Mesendoderm (in vitro differentiated cells): ENCODE measurements at regions not wholly inside any gene's neighbourhood (a gene's known extent, or its start where the extent isn't known, plus 50 kb on each side); places are given as distances from the start of the nearest gene placed in this dataset.

Experiments used
- DNase-seq: peaks from one replicate; pipeline ENCODE4 v3.0.0; 2013
- H2AK5ac ChIP-seq: 2 replicates; pipeline ENCODE4 v1.6.1; 2013; ENCODE audit warnings: low read length, inconsistent platforms
- H2BK120ac ChIP-seq: 2 replicates; pipeline ENCODE4 v1.6.1; 2013; ENCODE audit warnings: low read depth, mild to moderate bottlenecking, low read length, moderate library complexity, mixed read lengths
- H2BK15ac ChIP-seq: replicated peaks from 2 replicates; pipeline ENCODE4 v1.6.1; 2013; ENCODE audit warnings: low read depth, mild to moderate bottlenecking, moderate library complexity
- H2BK5ac ChIP-seq: 2 replicates; pipeline ENCODE4 v1.6.1; 2013; ENCODE audit warnings: low read length, inconsistent platforms
- H3K18ac ChIP-seq: 2 replicates; pipeline ENCODE4 v1.6.1; 2013; ENCODE audit warnings: mild to moderate bottlenecking, low read length, mixed read lengths
- H3K23ac ChIP-seq: one replicate; pipeline ENCODE4 v1.6.1; 2013; ENCODE audit warnings: low read length
- H3K27ac ChIP-seq: 2 replicates; pipeline ENCODE4 v1.5.1; 2013; ENCODE audit warnings: low read depth, mild to moderate bottlenecking, inconsistent platforms, low read length, moderate library complexity
- H3K27me3 ChIP-seq: 2 replicates; pipeline ENCODE4 v1.6.1; 2013; ENCODE audit warnings: low read length, control low read depth, mild to moderate bottlenecking, inconsistent platforms; ENCODE audit not compliant: insufficient read depth, poor library complexity
- H3K36me3 ChIP-seq: 2 replicates; pipeline ENCODE4 v1.6.1; 2013; ENCODE audit warnings: low read length, inconsistent platforms; ENCODE audit not compliant: control insufficient read depth, insufficient read depth
- H3K4ac ChIP-seq: one replicate; pipeline ENCODE4 v1.6.1; 2013; ENCODE audit warnings: low read depth, mild to moderate bottlenecking, low read length, moderate library complexity
- H3K4me1 ChIP-seq: 2 replicates; pipeline ENCODE4 v1.6.1; 2013; ENCODE audit warnings: low read depth, low read length, inconsistent platforms; ENCODE audit not compliant: control insufficient read depth
- H3K4me2 ChIP-seq: 2 replicates; pipeline ENCODE4 v1.6.1; 2013; ENCODE audit warnings: low read length
- H3K4me3 ChIP-seq: 2 replicates; pipeline ENCODE4 v1.5.1; 2013; ENCODE audit warnings: mild to moderate bottlenecking, low read length
- H3K56ac ChIP-seq: one replicate; pipeline ENCODE4 v1.6.1; 2013; ENCODE audit warnings: low read length
- H3K79me1 ChIP-seq: 2 replicates; pipeline ENCODE4 v1.6.1; 2013; ENCODE audit warnings: low read length, inconsistent platforms
- H3K79me2 ChIP-seq: 2 replicates; pipeline ENCODE4 v1.6.1; 2013; ENCODE audit warnings: mild to moderate bottlenecking, low read length; ENCODE audit not compliant: control insufficient read depth, insufficient read depth
- H3K9ac ChIP-seq: 2 replicates; pipeline ENCODE4 v1.6.1; 2013; ENCODE audit warnings: low read length, inconsistent platforms
- H4K5ac ChIP-seq: one replicate; pipeline ENCODE4 v1.6.1; 2013; ENCODE audit warnings: low read length
- H4K8ac ChIP-seq: one replicate; pipeline ENCODE4 v1.6.1; 2013; ENCODE audit warnings: low read depth, mild to moderate bottlenecking, control low read depth, low read length, moderate library complexity
- WGBS: extraction: QIAGEN DNeasy Blood & Tissue Kit; methylation state at CpG from one replicate; pipeline ENCODE4 v1.1.7; 2013; ENCODE audit warnings: low lambda C conversion rate, missing lambda C conversion rate; ENCODE audit not compliant: insufficient coverage; ENCODE audit errors: extremely low coverage; 5-methylcytosine and 5-hydroxymethylcytosine counted together

DNA sequence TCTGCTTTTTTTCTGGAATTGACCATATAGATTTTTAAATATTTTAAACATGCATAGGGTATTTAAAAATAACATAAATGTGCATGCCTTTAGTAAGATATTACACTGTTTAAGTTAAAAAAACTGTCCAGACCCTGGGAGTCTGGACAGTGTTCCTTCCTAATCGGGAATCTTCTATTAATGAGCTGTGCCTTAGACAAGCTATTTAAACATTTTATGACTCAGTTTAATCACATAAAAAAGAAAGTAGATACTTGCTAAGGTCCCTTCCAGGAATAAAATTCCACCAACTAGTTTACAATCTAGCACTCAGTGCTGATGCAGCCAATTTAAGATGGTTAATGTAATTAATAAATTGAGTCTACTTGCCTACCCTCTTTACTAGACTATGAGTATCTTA is 140.4 kb upstream of the DPH6 start:
- Histone ChIP-seq H3K79me2 (no peaks in the 10 kb centered on the region), H2AK5ac (no peak overlapping the region), H3K4me1 (no peaks in the 10 kb centered on the region), H3K23ac (no peak overlapping the region), H3K27ac (no peak overlapping the region), H3K56ac (no peak overlapping the region), H4K5ac (no peak overlapping the region), H3K18ac (no peak overlapping the region), H2BK5ac (no peak overlapping the region), H3K27me3 (no peaks in the 10 kb centered on the region), H3K4ac (no peak overlapping the region), H2BK120ac (no peak overlapping the region), H2BK15ac (no peak overlapping the region), H3K4me3 (no peak overlapping the region), H4K8ac (no peak overlapping the region), H3K79me1 (no peaks in the 10 kb centered on the region), H3K36me3 (no peaks in the 10 kb centered on the region), H3K4me2 (no peak overlapping the region), H3K9ac (no peak overlapping the region)
- no peak for DNase-seq
- no CpG with 5 or more reads among the region's 1 CpG for WGBS

- Histone ChIP-seq H4K8ac (no peak overlapping the region), H3K23ac (no peak overlapping the region), H3K27ac (no peak overlapping the region), H3K18ac (no peak overlapping the region), H2BK120ac (no peak overlapping the region), H3K9ac (no peak overlapping the region), H3K27me3 (no peaks in the 10 kb centered on the region), H3K4ac (no peak overlapping the region), H2AK5ac (no peak overlapping the region), H3K36me3 (no peaks in the 10 kb centered on the region), H3K79me1 (no peaks in the 10 kb centered on the region), H3K79me2 (no peaks in the 10 kb centered on the region), H3K56ac (no peak overlapping the region), H3K4me2 (no peak overlapping the region), H4K5ac (no peak overlapping the region), H3K4me3 (no peak overlapping the region), H3K4me1 (no peaks in the 10 kb centered on the region), H2BK15ac (no peak overlapping the region), H2BK5ac (no peak overlapping the region)
- DNase-seq, result no peak
- no CpG with 5 or more reads among the region's 6 CpGs for WGBS
Observed at GRCh38 chr15:35689266-35689665, 143.3 kb upstream of the DPH6 start.

DNA sequence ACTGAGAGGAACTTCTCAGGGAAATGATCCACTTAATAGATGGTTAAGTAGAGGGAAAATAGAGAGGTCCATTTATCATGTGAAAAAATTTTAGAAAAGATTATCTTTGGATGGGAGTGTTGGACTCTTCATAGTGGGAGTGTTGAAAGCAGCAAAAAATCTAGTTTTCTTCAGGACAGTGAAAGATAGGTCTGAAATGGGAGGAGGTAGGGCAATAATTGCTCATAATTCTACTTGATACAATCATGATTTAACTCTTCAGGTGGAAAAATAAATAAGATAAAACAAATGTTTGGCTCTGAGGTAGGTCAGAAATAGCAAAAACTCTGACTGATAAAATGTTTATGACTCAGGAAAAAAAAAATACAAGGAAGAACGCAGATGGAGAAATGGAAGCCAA is 144.1 kb upstream of the DPH6 start:
- H2BK15ac ChIP-seq, result no peak overlapping the region
- H3K4ac ChIP-seq, result no peak overlapping the region
- no peak for DNase-seq
- no peaks in the 10 kb centered on the region for H3K4me1 ChIP-seq
- H3K18ac ChIP-seq, result no peak overlapping the region
- no peak overlapping the region for H3K4me2 ChIP-seq
- no peaks in the 10 kb centered on the region for H3K79me2 ChIP-seq
- no peak overlapping the region for H3K23ac ChIP-seq
- H3K56ac ChIP-seq, result no peak overlapping the region
- no peak overlapping the region for H4K8ac ChIP-seq
- no peaks in the 10 kb centered on the region for H3K27me3 ChIP-seq
- H3K27ac ChIP-seq, result no peak overlapping the region
- H3K9ac ChIP-seq, result no peak overlapping the region
- H2BK5ac ChIP-seq, result no peak overlapping the region
- H2AK5ac ChIP-seq, result no peak overlapping the region
- no peaks in the 10 kb centered on the region for H3K36me3 ChIP-seq
- no peak overlapping the region for H4K5ac ChIP-seq
- no peaks in the 10 kb centered on the region for H3K79me1 ChIP-seq
- no peak overlapping the region for H2BK120ac ChIP-seq
- H3K4me3 ChIP-seq, result no peak overlapping the region
- WGBS, result no CpG with 5 or more reads among the region's 1 CpG

- H3K27me3 ChIP-seq, result no peaks in the 10 kb centered on the region
- H3K4me1 ChIP-seq, result no peaks in the 10 kb centered on the region
- H3K4me2 ChIP-seq, result no peak overlapping the region
- H3K27ac ChIP-seq, result no peak overlapping the region
- no peak overlapping the region for H4K8ac ChIP-seq
- no peaks in the 10 kb centered on the region for H3K79me1 ChIP-seq
- H3K18ac ChIP-seq, result peak overlapping the region; percentile 7
- H2BK15ac ChIP-seq, result no peak overlapping the region
- H3K9ac ChIP-seq, result no peak overlapping the region
- no peak for DNase-seq
- WGBS, result no CpG with 5 or more reads among the region's 1 CpG
- H2AK5ac ChIP-seq, result no peak overlapping the region
- no peaks in the 10 kb centered on the region for H3K79me2 ChIP-seq
- H2BK120ac ChIP-seq, result no peak overlapping the region
- no peak overlapping the region for H3K4me3 ChIP-seq
- H3K56ac ChIP-seq, result no peak overlapping the region
- no peaks in the 10 kb centered on the region for H3K36me3 ChIP-seq
- no peak overlapping the region for H3K23ac ChIP-seq
- peak overlapping the region; percentile 31 for H3K4ac ChIP-seq
- no peak overlapping the region for H4K5ac ChIP-seq
- no peak overlapping the region for H2BK5ac ChIP-seq
Observed at GRCh38 chr15:35690698-35691116, 144.7 kb upstream of the DPH6 start.

- WGBS, result no CpG with 5 or more reads among the region's 4 CpGs
- Histone ChIP-seq H2AK5ac (no peak overlapping the region), H3K79me2 (no peaks in the 10 kb centered on the region), H3K9ac (no peak overlapping the region), H4K8ac (no peak overlapping the region), H3K4me2 (no peak overlapping the region), H3K79me1 (no peaks in the 10 kb centered on the region), H3K56ac (no peak overlapping the region), H3K18ac (no peak overlapping the region), H2BK15ac (no peak overlapping the region), H2BK120ac (no peak overlapping the region), H3K36me3 (no peaks in the 10 kb centered on the region), H3K4ac (no peak overlapping the region), H3K4me1 (no peaks in the 10 kb centered on the region), H3K23ac (no peak overlapping the region), H4K5ac (no peak overlapping the region), H3K27me3 (no peaks in the 10 kb centered on the region), H3K4me3 (no peak overlapping the region), H3K27ac (no peak overlapping the region), H2BK5ac (no peak overlapping the region)
- no peak for DNase-seq
Observed at GRCh38 chr15:35691173-35691761, 145.3 kb upstream of the DPH6 start.
